Transverse colon (tissue), 4 donors: ENCODE measurements at regions not wholly inside any gene's neighbourhood (a gene's known extent, or its start where the extent isn't known, plus 50 kb on each side); places are given as distances from the start of the nearest gene placed in this dataset.

ENCODE experiments used
- DNase-seq: peaks from one replicate; pipeline ENCODE4 v3.0.0-alpha.2; 2019
- H3K27ac ChIP-seq, 4 donors: fragments of 200-600 bp; sonication (generic); 2 replicates each; pipeline ENCODE4 v1.5.1; 2016 to 2018; ENCODE audit warnings: inconsistent platforms in 4 of 4
- H3K27me3 ChIP-seq: fragments of 200-600 bp; sonication (generic); 2 replicates; pipeline ENCODE4 v1.5.1; 2017; ENCODE audit warnings: inconsistent platforms
- H3K36me3 ChIP-seq, 4 donors: fragments of 200-600 bp; sonication (generic); 2 replicates each; pipeline ENCODE4 v1.5.1; 2017 to 2019; ENCODE audit warnings: inconsistent platforms in 4 of 4
- H3K4me1 ChIP-seq, 4 donors: fragments of 200-600 bp; sonication (generic); 2 replicates each; pipeline ENCODE4 v1.5.1; 2017 to 2020; ENCODE audit warnings: inconsistent platforms in 4 of 4
- H3K4me3 ChIP-seq, 4 donors: fragments of 200-600 bp; sonication (generic); 1 replicate in 1 of 4; 2 replicates in 3 of 4; pipeline versions ENCODE4 v1.5.1 to v1.6.1; 2017 to 2019; ENCODE audit warnings: inconsistent platforms in 4 of 4
- H3K9me3 ChIP-seq, 2 donors: fragments of 200-600 bp; sonication (generic); 2 replicates each; pipeline ENCODE4 v1.5.1; 2017 to 2019; ENCODE audit warnings: inconsistent platforms in 2 of 2
- CTCF ChIP-seq, 5 experiments: fragments of 200-600 bp in 3 of 5; fragments of 450-650 bp in 2 of 5; sonication (generic) in 3 of 5; IDR thresholded peaks; 1 replicate in 2 of 5; 2 replicates in 3 of 5; pipeline ENCODE4 v1.5.1; 2016 to 2017; ENCODE audit warnings: antibody characterized with exemption in 5 of 5, inconsistent platforms in 3 of 5, mild to moderate bottlenecking in 2 of 5, moderate library complexity in 1 of 5
- EP300 ChIP-seq: sonication (generic); formaldehyde crosslinking; IDR thresholded peaks from one replicate; pipeline ENCODE4 v1.6.1; 2017; ENCODE audit warnings: antibody characterized with exemption, low read depth
- POLR2A ChIP-seq: fragments of 450-650 bp; IDR thresholded peaks from one replicate; pipeline ENCODE4 v1.6.1; 2016; ENCODE audit warnings: antibody characterized with exemption, mild to moderate bottlenecking, moderate library complexity
- POLR2AphosphoS5 ChIP-seq, 3 donors: sonication (generic); formaldehyde crosslinking; IDR thresholded peaks; one replicate each; pipeline ENCODE4 v1.6.1; 2016; ENCODE audit warnings: antibody characterized with exemption in 3 of 3
- WGBS, 2 donors: methylation state at CpG; one replicate each; pipeline ENCODE4 v1.1.5; 2018; ENCODE audit warnings: low coverage in 1 of 2; 5-methylcytosine and 5-hydroxymethylcytosine counted together
- in situ Hi-C, 4 donors: fragments of 200-750 bp; cut with MboI; loops; one replicate each; pipeline versions ENCODE4 v1.15.0 to v1.15.1; 2017; ENCODE audit warnings: low sequenced_read_pairs in 3 of 4, low pct_ligation_motif_present in 1 of 4, low pct_unique_long_range_greater_than_20kb in 1 of 4
- intact Hi-C: fragments of 100-400 bp; cut with DNase I; formaldehyde crosslinking; loops from one replicate; pipeline ENCODE4 v1.15.1; 2023; ENCODE audit warnings: low total_unique reads

DNA sequence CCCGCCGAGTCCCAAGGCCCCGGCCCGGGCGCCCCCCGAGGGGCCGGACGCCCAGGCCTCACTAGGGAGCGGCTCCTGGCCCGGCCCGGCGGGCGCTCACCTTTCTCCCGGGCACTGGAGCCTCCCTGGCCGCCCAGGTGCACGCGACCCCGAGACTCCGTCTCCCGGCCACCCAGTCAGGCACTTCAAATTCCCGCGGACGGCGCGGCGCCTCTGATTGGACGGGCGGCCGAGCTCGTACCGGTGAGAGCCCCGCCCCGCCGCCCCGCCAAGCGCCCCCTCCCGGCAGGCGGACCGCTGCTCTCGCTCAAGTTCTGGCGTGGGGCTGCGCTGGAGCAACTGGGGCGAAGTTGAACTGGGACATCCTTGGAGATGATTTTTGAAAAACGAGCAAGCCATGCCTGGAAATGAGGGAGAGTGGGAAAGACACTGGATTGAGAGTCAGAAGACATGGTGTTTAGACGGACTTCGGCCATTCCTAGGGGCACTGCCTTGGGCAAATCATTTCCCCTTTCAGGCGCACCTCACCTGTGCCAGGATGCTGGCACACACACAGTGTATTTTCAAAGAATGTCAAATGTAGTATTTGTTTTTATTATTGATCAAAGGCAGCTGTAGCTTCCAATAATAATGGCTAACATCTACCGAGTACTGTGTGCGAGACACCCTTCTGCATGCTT is 485.3 kb downstream of the UQCRFS1 start:
- Histone ChIP-seq H3K9me3 (no peaks in the 10 kb centered on the region), H3K27ac (no peak overlapping the region), H3K4me1 (peaks cover 0 to 11% (median 2%) of the 10 kb centered on the region in 4 donors), H3K36me3 (no peaks in the 10 kb centered on the region), H3K27me3 (peaks cover 48% of the 10 kb centered on the region), H3K4me3 (peak overlapping the region in 2 of 4 donors; percentile 27 to 43)
- TF ChIP-seq CTCF (IDR thresholded peaks at IDR 0.05) (peak in 3 of 5 experiments; percentile 25 to 42 (median 31)), POLR2AphosphoS5 (IDR thresholded peaks at IDR 0.05) (no peak), EP300 (no peak)
- intact Hi-C loops (no loop called here), in situ Hi-C loops (loop anchor here (25.0 kb wide), 1 partner anchor 535 kb away; no protein-coding TSS in a partner anchor)
- no peak for DNase-seq
- 73 to 100% methylated on average over 1 to 32 of the region's 49 CpGs for WGBS, 2 donors

GRCh38 chr19:28726533-28727479 is 486.1 kb downstream of the UQCRFS1 start:
- no peak for TF ChIP-seq CTCF (IDR thresholded peaks at IDR 0.05)
- no peak for TF ChIP-seq POLR2A
- Histone ChIP-seq H3K27me3 (peaks cover 48% of the 10 kb centered on the region), H3K4me1 (peaks cover 0 to 11% (median 2%) of the 10 kb centered on the region in 4 donors), H3K9me3 (no peaks in the 10 kb centered on the region), H3K27ac (no peak overlapping the region), H3K4me3 (peak overlapping the region in 2 of 4 donors; percentile 27 to 43), H3K36me3 (no peaks in the 10 kb centered on the region)
- WGBS, 2 donors: 67 to 75% methylated on average over 14 to 42 of the region's 46 CpGs
- DNase-seq: no peak
- in situ Hi-C loops: loop anchor here (25.0 kb wide), 1 partner anchor 535 kb away; no protein-coding TSS in a partner anchor
- intact Hi-C loops: no loop called here

GRCh38 chr19:28718909-28719308 is 494.0 kb downstream of the UQCRFS1 start:
- TF ChIP-seq POLR2A: no peak
- no peaks in the 10 kb centered on the region for H3K27me3 ChIP-seq
- no peak overlapping the region for H3K27ac ChIP-seq
- in situ Hi-C loops (loop anchor here (10.0 to 25.0 kb wide), 3 partner anchors 244 to 757 kb away; no protein-coding TSS in a partner anchor), intact Hi-C loops (loop anchor here (10.0 kb wide), 1 partner anchor 254 kb away; no protein-coding TSS in a partner anchor)
- no peaks in the 10 kb centered on the region for H3K9me3 ChIP-seq
- H3K4me3 ChIP-seq: no peak overlapping the region
- no peak for DNase-seq
- H3K4me1 ChIP-seq: no peaks in the 10 kb centered on the region
- WGBS, 2 donors: 73 to 83% methylated on average over 3 of the region's 3 CpGs
- H3K36me3 ChIP-seq: no peaks in the 10 kb centered on the region

DNA sequence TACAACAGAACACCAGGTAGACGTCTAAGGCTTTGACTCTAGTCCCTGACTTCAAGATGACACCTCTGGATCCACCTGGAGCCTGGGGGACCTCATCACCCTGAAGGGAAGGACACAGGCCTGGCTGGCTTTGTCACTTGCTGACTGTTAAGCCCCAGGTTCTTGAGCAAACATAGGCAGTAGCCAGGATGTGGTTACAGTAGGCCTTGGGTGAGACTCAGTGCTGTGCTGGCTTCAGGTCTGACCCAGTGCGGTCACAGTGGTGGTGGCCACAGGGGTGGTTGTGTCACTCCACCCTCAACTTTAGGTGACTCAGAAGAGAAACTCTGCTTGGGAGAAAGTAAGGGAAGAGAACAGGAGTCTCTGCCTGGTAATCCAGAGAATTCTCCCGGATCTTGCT is 497.8 kb downstream of the UQCRFS1 start:
- TF ChIP-seq POLR2A: no peak
- no peak for TF ChIP-seq EP300
- Histone ChIP-seq H3K9me3 (no peaks in the 10 kb centered on the region), H3K27me3 (no peaks in the 10 kb centered on the region), H3K4me1 (no peaks in the 10 kb centered on the region), H3K27ac (no peak overlapping the region), H3K4me3 (no peak overlapping the region), H3K36me3 (no peaks in the 10 kb centered on the region)
- no peak for DNase-seq
- WGBS, 2 donors: 80 to 89% methylated on average over 1 to 3 of the region's 3 CpGs
- in situ Hi-C loops: loop anchor here (10.0 to 25.0 kb wide), 3 partner anchors 240 to 753 kb away; no protein-coding TSS in a partner anchor
- intact Hi-C loops: loop anchor here (10.0 kb wide), 1 partner anchor 250 kb away; no protein-coding TSS in a partner anchor

DNA sequence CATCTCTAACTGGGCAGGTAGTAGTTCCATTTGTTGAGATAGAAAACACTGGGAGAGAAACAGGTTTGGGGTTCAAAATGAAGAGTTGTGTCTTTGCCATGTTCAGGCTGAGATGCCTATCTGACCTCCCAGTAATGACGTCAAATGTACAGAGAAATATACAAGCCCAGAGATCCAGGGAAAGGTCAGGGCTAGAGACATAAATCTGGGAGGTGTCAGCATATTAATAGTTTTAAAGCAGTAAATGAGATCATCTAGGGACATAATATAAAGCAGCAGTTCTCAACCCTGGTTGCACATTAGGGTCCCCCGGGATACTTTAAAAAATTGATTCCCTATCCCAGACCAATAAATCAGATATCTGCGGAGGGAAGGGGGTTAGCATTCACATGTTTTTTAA is 501.5 kb downstream of the UQCRFS1 start:
- no peak for DNase-seq
- Histone ChIP-seq H3K4me3 (no peak overlapping the region), H3K36me3 (no peaks in the 10 kb centered on the region), H3K9me3 (no peaks in the 10 kb centered on the region), H3K27ac (no peak overlapping the region), H3K27me3 (no peaks in the 10 kb centered on the region), H3K4me1 (no peaks in the 10 kb centered on the region)
- intact Hi-C loops (loop anchor here (10.0 kb wide), 1 partner anchor 247 kb away; no protein-coding TSS in a partner anchor), in situ Hi-C loops (loop anchor here (10.0 to 25.0 kb wide), 3 partner anchors 237 to 749 kb away; no protein-coding TSS in a partner anchor)
- TF ChIP-seq EP300: no peak
- TF ChIP-seq POLR2AphosphoS5 (IDR thresholded peaks at IDR 0.05): no peak
- 41 to 61% methylated on average over 2 to 3 of the region's 3 CpGs for WGBS, 2 donors
